NCI-H1417 treated with DMSO at 0.1 percent for 48 hours (cell line): ENCODE measurements at regions not wholly inside any gene's neighbourhood (a gene's known extent, or its start where the extent isn't known, plus 50 kb on each side); places are given as distances from the start of the nearest gene placed in this dataset.
"Not testable (repeated sequence)": the region's sequence is repeated elsewhere in the genome, so short reads cannot be mapped to it uniquely, and the experiment has no call there.

Experiments used
- DNase-seq: peaks from one replicate; lab custom pipeline; 2025; lab: John Stamatoyannopoulos, UW

- no peak for DNase-seq
Observed at GRCh38 chr4:63296773-63297172, 1112.5 kb downstream of the TECRL start.

GRCh38 chr4:63275491-63275890, 1133.8 kb downstream of the TECRL start:
- no peak for DNase-seq

- no peak for DNase-seq
Observed at GRCh38 chr4:63269156-63269555, 1140.1 kb downstream of the TECRL start.

- no peak for DNase-seq
Observed at GRCh38 chr4:63233671-63234070, 1175.6 kb downstream of the TECRL start.

DNA sequence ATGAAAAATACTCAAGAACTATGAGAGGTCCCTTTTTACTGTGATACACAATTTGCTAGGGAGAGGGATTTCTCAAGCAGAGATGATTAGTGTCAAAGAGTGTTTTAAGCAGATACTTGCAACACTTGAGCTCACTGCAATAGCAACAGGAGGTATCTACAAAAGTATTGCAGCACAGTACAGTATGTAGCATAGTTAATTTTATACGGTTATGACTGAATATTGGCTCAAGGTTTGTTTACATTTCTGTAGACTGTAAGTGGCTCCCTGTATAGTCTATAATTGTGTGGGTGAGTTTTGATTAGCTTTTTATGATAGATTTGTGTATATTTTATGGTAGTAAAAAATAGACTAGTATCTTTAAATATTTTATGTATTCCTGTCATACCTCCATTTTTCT, 1177.2 kb downstream of the TECRL start:
- DNase-seq: no peak

GRCh38 chr4:63226229-63226628, 1183.0 kb downstream of the TECRL start:
- no peak for DNase-seq

DNA sequence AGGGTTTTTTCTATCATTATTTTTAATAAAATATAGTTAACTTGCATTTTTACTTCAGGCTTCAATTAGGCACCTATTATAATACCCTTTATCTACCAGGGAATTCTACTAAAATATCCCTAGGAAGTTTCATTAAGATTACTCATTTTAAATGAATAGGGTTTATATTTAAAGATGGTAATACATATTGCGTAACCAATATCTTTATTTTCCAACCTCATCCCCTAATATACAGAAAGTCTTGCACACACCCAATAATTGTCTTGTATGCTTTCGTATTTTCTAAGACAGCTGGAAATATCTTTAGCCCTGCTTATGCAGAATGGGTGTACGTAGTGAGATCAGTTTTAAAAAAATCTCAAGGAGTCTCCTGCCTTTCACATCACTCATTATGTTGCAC, 1186.8 kb downstream of the TECRL start:
- DNase-seq: no peak

DNA sequence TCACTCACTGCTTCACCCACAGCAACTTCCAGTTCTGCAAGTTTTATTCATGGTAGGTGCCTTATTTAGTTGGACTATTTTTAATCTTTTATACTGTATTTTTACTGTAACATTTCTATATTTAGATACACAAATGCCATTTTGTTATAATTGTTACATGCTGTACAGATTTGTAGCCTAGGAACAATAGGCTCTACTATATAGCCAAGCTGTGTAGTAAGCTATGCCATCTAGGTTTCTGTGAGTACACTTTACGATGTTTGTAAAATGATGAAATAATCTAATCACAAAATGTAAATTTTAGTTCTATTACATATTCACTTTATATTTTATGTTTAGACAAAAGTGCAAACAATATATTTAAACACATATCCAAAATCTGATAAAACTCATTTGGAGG, 1187.8 kb downstream of the TECRL start:
- DNase-seq: no peak

DNA sequence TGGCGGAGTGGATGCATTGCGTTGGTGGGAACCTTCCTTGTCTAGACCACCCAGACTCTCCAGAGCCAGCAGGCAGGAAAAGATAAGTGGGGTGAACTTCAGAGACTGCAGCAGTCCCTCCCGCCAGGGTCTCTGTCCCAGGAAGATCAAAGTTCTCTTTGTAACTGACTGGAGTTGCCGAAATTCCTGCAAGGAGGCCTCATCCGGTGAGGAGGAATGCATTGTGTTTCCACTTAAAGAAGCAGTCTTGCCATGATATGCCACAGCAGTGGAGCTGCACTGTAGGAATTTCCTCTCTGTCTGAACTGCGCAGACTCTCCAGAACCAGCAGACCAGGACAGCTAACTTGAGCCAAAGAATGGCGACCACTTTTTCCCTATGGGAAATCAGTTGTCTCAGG, 1190.4 kb downstream of the TECRL start:
- no peak for DNase-seq

- DNase-seq: no peak
Observed at GRCh38 chr4:63214076-63214475, 1195.2 kb downstream of the TECRL start.

GRCh38 chr4:63211776-63212479, 1197.3 kb downstream of the TECRL start:
- no peak for DNase-seq

- no peak for DNase-seq
Observed at GRCh38 chr4:63211375-63211774, 1197.9 kb downstream of the TECRL start.

- not testable (repeated sequence) for DNase-seq
Observed at GRCh38 chr4:63193029-63193428, 1216.2 kb downstream of the TECRL start.

GRCh38 chr4:63171341-63171740, 1237.9 kb downstream of the TECRL start:
- no peak for DNase-seq

DNA sequence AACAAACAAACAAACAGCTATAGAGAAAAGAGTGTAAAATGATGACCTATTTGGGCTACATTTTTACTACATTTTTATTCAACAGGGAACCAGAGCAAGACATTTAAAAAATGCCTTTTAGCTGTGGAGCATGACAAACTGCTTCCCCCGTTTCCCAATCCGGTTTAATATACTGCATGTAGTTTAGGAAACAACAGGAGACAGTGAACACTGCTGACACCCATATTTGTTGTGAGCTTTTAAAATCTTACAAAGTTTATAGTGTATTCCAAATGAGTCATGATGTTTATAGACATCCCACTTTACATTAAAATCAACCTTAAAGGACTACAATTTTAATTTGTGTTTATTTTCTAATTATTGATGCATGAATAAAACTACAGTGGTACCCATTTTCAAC, 1238.3 kb downstream of the TECRL start:
- no peak for DNase-seq

- no peak for DNase-seq
Observed at GRCh38 chr4:63169836-63170235, 1239.4 kb downstream of the TECRL start.

GRCh38 chr4:63155561-63155960, 1253.7 kb downstream of the TECRL start:
- DNase-seq: no peak

DNA sequence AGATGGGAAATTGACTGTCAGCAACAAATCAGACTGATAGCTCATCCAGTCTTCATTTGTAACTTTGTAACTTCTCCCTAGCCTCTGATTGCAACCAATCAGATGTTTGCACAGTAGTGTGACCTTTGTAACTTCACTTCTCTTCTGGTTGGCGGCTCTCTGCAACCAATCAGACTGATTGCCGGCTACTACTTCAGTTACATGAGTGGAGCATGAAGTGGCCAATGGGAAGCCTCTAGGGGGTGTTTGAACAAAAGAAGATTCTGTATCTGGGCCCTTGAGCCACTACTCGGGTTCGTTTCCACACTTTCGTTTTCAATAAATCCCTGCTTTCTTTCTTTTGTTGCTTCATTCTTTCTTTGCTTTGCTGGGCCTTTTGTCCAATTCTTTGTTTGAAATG, 1285.8 kb downstream of the TECRL start:
- DNase-seq: no peak

DNA sequence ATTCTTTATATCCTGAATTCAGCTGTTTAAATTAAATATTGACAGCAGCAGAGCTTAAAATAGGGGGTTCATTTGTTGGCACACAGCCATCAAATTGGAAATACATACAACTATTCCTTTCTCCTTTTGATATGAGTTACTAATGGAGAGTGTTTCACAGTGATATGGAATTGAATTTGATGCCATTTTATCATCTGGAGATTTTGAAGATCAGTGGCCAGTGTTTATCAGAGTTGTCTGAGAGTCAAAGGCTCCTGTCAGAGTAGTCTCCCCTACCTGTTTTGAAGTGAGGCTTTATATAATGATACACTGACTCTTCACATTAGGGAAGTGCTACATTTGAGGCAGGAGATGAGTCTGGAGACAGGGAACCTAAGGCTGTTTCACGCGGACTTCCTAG, 1286.3 kb downstream of the TECRL start:
- no peak for DNase-seq

DNA sequence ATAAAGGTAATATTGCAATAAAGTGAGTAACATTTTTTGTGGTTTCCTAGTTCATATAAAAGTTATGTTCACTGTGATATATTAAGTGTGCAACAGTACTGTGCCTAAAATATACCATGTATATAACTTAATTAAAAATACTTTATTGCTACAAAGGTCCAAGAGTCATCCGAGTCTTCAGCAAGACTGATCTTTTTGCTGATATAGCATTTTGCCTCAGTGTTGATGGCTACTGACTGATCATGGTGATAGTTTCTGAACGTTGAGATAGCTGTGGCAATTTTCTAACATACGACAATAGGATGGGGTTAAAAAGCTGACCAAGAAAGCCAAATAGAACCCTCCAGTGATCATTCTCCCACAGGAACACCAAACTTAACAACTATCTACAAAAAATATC, 1302.7 kb downstream of the TECRL start:
- no peak for DNase-seq

DNA sequence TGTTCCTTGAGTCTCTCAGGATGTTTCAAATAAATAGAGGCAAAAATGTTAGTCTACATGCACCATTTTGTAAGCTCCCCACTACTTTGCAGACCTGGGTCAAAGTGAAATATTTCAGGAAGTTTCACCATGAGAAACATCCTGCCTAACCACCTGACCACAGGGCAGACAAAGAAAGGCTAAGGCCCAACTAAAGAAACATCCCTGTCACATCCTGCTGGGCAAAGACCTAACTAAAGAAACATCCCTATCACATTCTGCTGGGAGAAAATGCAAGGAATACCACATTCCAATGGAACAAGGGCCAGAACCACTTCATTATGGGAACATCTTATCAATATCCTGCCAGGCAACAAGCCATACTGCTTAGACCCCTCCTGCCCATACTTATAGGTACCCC, 1303.4 kb downstream of the TECRL start:
- DNase-seq: no peak

DNA sequence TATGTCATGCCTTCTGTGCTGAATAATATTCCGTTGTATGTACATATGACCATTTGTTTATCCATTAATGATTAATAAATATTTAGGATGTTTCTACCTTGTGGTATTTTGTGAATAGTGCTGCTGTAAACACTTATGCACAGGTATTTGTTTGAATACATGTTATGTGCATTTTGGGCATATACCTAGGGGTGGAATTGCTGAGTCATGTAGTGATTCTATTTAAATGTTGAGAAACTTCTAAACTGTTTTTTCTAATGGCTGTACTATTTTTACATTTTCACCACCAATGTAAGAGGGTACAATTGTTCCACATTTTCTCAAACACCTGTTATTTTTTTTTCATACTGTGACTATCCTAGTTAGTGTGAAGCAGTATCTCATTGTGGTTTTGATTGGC, 1318.6 kb downstream of the TECRL start:
- DNase-seq: no peak

DNA sequence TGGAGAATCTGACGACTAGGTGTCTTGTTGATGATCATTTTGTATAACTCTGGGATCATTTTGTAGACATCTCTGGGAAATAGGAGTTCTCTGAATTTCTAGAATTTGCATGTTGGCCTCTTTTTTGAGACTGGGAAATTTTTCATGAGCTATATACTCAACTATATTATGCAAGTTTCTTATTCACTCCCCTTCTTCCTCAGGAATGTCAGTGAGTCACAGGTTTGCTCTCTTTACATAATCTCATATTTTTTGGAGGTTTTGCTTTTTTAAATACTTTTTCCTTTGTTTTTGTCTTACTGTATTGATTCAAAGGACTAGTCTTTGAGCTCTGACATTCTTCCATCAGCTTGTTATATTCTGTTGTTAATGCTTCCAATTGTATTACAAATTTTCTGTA, 1324.2 kb downstream of the TECRL start:
- DNase-seq: no peak

- no peak for DNase-seq
Observed at GRCh38 chr4:63080934-63081333, 1328.3 kb downstream of the TECRL start.

GRCh38 chr4:63063760-63064159, 1345.5 kb downstream of the TECRL start:
- DNase-seq: no peak
